HS-5 (cell line): ENCODE measurements at regions not wholly inside any gene's neighbourhood (a gene's known extent, or its start where the extent isn't known, plus 50 kb on each side); places are given as distances from the start of the nearest gene placed in this dataset.
A peak's percentile ranks its signal among the peaks of the same experiment; 100 is the strongest.

ENCODE experiments used
- DNase-seq: peaks from one replicate; pipeline ENCODE4 v3.0.0-alpha.2; 2012; ENCODE audit warnings: low read depth

- no peak for DNase-seq
These were observed 228.8 kb downstream of the FBXO15 start for GRCh38 chr18:73918816-73919215.

- DNase-seq: no peak
These were observed 230.6 kb downstream of the FBXO15 start for GRCh38 chr18:73917046-73917445.

- DNase-seq: no peak
These were observed 234.1 kb downstream of the FBXO15 start for GRCh38 chr18:73913505-73913904.

- no peak for DNase-seq
These were observed 239.3 kb downstream of the FBXO15 start for GRCh38 chr18:73908323-73908722.

- DNase-seq: no peak
These were observed 246.1 kb downstream of the FBXO15 start for GRCh38 chr18:73901566-73901965.

GRCh38 chr18:73901151-73901550 lies 246.5 kb downstream of the FBXO15 start:
- no peak for DNase-seq

- no peak for DNase-seq
These were observed 247.4 kb downstream of the FBXO15 start for GRCh38 chr18:73900106-73900835.

- DNase-seq: no peak
These were observed 250.1 kb downstream of the FBXO15 start for GRCh38 chr18:73897517-73897916.

GRCh38 chr18:73896685-73897084 lies 250.9 kb downstream of the FBXO15 start:
- DNase-seq: no peak

GRCh38 chr18:73895701-73896100 lies 251.9 kb downstream of the FBXO15 start:
- DNase-seq: no peak

- DNase-seq: no peak
These were observed 253.8 kb downstream of the FBXO15 start for GRCh38 chr18:73893880-73894279.

- DNase-seq: no peak
These were observed 255.8 kb downstream of the FBXO15 start for GRCh38 chr18:73891572-73892421.

GRCh38 chr18:73888565-73888964 lies 259.1 kb downstream of the FBXO15 start:
- no peak for DNase-seq

GRCh38 chr18:73887801-73888200 lies 259.8 kb downstream of the FBXO15 start:
- no peak for DNase-seq

- DNase-seq: no peak
These were observed 262.8 kb downstream of the FBXO15 start for GRCh38 chr18:73884868-73885267.

- DNase-seq: no peak
These were observed 266.2 kb downstream of the FBXO15 start for GRCh38 chr18:73881396-73881917.

GRCh38 chr18:73880387-73880786 lies 267.2 kb downstream of the FBXO15 start:
- DNase-seq: no peak

- peak; percentile 31 for DNase-seq
These were observed 267.9 kb downstream of the FBXO15 start for GRCh38 chr18:73879766-73880165.

GRCh38 chr18:73879328-73879727 lies 268.3 kb downstream of the FBXO15 start:
- no peak for DNase-seq

- no peak for DNase-seq
These were observed 278.5 kb downstream of the FBXO15 start for GRCh38 chr18:73869182-73869581.

- no peak for DNase-seq
These were observed 285.9 kb downstream of the FBXO15 start for GRCh38 chr18:73861771-73862170.

- no peak for DNase-seq
These were observed 287.7 kb downstream of the FBXO15 start for GRCh38 chr18:73859837-73860397.
